HG03108 (cell line): ENCODE measurements at regions not wholly inside any gene's neighbourhood (a gene's known extent, or its start where the extent isn't known, plus 50 kb on each side); places are given as distances from the start of the nearest gene placed in this dataset.

Experiments used
- ATAC-seq: cut with Tn5 transposase; IDR thresholded peaks from one replicate; pipeline ENCODE4 v1.9.1; 2021; ENCODE audit warnings: moderate library complexity; ENCODE audit not compliant: unreplicated experiment

- ATAC-seq, result no peak
Measured at GRCh38 chr12:115408642-115409041, 724.7 kb upstream of the TBX3 start.

- ATAC-seq, result no peak
Measured at GRCh38 chr12:115407723-115408122, 723.7 kb upstream of the TBX3 start.

GRCh38 chr12:115407036-115407435, 723.1 kb upstream of the TBX3 start:
- no peak for ATAC-seq

DNA sequence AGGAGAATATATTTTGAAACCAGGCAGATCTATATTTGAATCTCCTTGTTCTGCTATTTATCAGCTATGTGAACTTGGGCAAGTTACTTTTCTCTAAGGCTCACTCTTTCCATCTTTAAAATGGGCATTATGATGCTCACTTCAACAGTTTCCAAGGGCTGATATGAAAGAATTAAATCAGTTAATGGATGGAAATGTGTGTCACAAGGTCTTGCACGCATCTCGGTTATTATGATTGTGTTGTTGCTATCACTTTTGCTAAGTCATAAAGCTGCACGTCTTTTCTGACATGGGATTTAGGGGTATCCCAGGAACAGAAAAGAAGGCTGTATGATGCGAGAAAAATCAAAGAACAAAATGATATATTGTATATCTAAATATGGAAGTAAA, 721.5 kb upstream of the TBX3 start:
- ATAC-seq, result no peak

DNA sequence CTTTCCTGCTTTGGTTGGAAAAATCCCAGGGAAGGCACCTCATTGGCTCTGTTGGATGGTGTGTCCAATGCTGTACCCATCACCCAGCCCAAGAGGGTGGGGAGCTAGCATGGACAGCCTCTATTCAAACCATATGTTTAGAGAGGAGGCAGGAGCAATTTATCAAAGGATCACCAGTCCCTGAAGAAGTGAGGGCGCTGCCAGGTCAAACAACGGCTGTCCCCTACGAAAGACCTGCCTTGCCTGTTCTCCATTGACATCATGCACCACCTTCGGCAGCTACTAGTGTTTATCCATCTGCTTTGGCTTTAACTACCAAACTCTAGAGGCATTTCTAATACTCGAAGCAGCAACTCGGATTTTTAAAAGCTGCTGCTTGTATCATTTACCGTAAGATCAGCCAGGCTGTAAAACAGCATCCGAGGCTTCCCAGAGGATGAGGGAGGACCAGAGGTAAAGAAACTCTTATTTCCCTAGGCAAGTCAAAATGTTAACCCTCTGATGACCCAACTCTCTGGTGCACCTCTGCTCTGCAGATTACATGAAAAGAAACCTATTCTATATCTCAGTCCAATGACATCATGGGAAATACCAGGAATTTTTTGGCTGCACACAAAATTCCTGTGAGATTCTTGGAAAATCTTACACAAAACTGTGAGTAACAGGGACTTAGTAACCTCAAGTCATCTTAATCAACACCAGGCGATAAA, 720.9 kb upstream of the TBX3 start:
- no peak for ATAC-seq

GRCh38 chr12:115403689-115404088, 719.7 kb upstream of the TBX3 start:
- no peak for ATAC-seq

GRCh38 chr12:115403253-115403652, 719.3 kb upstream of the TBX3 start:
- no peak for ATAC-seq

GRCh38 chr12:115402443-115403180, 718.6 kb upstream of the TBX3 start:
- ATAC-seq, result no peak

GRCh38 chr12:115401761-115402160, 717.8 kb upstream of the TBX3 start:
- ATAC-seq, result no peak

DNA sequence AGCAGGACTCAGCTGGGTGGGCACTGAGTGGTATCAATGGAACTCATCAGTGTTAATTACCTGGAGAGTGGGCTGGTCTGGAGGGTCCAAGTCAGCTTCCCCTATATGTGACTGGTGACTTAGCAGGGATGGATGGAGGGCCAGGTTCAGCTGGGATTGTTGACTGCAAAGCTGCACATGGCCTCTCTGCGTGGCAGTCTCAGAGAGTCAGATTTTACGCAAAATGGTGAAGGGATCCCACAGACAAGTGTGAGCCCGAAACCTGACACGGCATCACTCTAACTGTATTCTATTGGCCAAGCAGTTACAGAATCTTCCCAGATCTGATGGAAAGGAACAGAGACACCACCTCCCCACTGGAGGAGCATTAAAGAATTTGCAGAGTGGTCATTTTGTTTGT, 716.0 kb upstream of the TBX3 start:
- ATAC-seq, result no peak

- no peak for ATAC-seq
Measured at GRCh38 chr12:115398311-115398781, 714.4 kb upstream of the TBX3 start.

DNA sequence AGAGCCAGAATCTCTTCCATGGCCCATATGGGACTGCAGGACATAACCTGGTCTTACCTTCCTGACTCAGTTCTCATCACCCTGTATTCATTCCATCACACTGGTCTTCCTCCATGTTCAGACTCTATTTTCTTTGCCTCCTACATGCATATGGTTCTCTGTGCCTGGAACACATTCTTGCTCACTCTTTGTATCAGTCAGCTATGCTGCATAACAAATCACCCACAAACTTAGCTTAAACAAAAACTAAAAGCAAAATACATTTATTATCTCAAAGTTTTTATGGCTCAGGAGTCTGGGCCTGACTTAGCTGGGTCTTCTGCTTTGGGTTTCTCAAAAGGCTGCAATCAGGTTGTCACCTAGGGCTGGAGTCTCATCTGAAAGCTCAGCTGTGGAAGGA, 712.6 kb upstream of the TBX3 start:
- ATAC-seq, result no peak

DNA sequence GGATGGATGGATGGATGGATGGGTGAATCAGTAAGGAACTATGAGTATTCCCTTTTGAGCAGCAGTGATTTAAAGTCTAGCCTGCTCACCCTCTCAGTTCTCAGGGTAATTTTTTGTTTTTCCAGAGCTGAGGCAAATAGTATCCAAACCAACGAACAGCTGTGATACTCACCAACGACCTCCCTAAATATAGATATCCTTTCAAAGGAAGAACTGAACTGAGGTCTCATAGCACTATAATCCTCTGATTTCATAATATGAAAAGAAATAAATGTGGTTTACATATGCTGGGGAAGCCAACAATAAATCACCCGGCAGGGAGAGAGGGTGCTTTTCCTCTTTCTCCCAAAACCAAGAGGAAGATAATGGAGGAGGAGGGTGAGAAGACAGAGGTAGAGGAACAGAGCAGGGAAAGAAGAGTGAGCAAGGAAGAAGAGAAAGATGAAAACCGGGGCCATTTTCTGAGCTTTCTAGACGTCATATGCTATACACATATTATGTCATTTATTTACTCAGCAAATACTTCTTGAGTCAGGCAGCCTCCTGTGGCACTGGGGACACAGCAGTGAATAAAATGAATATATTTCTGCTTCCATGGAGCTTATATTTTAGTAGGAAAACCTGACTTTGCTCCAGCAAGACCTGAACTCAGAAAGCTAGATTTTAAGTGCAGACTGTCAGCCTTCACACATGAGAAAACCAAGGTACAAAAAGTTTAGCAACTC, 710.7 kb upstream of the TBX3 start:
- ATAC-seq, result no peak

- ATAC-seq, result no peak
Measured at GRCh38 chr12:115388139-115388538, 704.2 kb upstream of the TBX3 start.

GRCh38 chr12:115387467-115387901, 703.5 kb upstream of the TBX3 start:
- no peak for ATAC-seq

GRCh38 chr12:115386946-115387345, 703.0 kb upstream of the TBX3 start:
- no peak for ATAC-seq

DNA sequence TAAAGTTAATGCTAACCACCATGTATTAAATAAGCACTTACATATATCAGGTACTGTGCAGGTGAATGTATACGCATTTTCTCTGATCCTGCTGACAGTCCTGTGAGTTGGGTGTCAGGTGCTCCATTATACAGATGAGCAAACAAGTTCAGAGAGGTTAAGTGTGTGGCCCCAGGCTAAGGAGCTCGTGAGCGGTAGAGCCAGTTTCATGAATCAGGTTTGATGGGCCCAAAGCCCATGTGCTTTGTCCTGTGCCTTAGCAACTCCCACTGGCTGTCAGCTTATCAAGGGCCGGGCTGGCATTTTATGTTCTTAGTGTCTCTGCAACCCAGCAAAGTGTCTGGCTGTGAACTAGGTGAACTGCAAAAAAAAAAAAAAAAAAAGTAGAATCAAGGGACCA, 701.2 kb upstream of the TBX3 start:
- no peak for ATAC-seq

- ATAC-seq, result no peak
Measured at GRCh38 chr12:115384391-115384790, 700.4 kb upstream of the TBX3 start.

DNA sequence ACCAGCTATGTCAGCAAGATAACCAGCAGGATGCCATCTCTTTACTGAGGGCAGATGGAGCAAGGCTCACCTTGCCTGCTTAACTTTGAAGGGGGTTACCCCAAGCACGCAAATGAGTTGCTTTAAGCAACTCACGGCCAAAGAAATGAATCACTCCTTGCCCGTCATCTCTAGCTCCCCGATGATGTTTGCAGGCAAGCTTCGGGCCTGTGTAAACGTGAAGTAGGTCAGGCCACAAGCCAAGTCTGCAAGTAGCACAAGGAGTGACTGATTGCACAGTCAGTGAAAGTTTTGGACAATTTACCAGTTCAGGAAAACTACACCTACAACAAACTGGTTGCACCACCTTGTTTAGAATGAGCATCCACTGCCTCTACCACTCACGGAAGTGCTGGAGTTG, 699.7 kb upstream of the TBX3 start:
- ATAC-seq, result no peak

DNA sequence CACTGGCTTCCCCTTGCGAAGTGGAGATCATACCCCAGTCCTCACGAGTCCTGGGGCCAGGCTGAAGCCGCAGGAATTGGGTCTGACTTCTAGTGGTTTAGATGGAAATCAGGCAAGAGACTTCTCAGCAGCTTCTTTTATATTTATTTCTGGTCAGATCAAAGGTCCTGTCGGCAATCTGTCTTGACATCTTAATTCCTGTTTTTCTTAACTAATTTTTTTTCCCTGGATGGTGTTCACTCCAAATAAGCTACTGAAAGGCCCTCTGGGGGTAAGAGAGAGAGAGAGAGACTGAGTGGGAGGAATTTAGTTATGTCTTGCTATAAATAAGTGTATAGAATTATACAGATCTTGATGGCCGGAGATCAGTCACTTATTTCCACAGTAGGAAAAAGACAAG, 698.7 kb upstream of the TBX3 start:
- no peak for ATAC-seq

- ATAC-seq, result no peak
Measured at GRCh38 chr12:115380546-115381120, 696.7 kb upstream of the TBX3 start.
